ENCODE measurements at regions not wholly inside any gene's neighbourhood (a gene's known extent, or its start where the extent isn't known, plus 50 kb on each side); places are given as distances from the start of the nearest gene placed in this dataset.

DNA sequence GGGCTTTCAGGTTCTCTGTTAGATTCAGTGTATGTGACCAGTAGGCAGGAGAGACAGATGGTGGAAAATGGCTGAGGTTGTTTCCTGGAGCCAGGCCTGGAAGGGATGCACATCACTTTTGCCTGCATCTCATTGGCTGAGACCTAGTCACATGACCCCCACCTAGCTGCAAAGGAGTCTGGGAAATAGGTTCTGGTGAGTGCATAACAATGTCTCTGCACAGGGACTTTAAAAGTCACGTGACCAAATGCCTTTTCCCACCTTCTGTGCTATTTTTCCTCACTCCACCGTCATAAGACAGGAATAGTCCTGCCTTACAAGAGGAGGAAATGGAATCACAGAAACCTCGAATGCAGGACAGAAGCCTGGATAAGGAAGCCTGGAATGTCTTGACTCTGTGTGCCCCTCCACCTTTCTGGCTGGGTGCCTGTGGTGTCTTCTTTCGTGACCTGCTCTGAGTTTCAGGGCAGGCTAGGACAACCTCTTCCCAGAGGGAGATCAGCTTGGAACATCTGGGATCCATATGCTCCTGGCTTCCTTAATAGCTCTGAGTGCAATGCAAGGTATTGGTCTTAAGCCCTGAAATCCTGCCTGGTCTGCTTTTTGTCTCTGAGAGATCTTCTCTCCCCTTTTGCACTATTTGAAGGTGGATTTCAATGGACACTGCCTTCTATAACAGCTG, 139.9 kb upstream of the ZNF438 start:
- POLR2A ChIA-PET = no interaction called here
- DNase-seq = no peak
- H3K4me1 ChIP-seq (ENCODE audit: control insufficient read depth in 1 of 2, insufficient read depth in 2 of 2, low read depth in 1 of 2, low read length in 1 of 2) = peaks cover 0 to 9% of the 10 kb centered on the region in 2 experiments; a peak in 1 of 4 replicates

DNA sequence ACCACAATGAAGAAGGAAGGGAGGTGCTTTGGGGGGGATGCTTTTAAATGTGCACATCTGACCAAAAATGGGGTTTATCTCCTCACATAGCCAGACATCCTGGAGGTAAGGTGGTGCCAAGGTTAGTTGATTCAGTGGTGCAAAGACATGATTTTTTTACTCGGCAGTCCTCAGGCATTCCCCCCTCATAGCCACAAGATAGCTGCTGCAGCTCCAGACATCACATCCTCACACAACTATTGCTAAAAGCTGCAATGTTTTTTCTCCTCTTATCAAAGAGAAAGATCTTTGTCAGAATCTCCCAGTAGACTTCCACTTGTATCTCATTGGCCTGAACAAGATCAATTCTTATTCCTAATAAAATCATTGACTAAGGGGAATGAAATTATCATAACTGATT, 141.3 kb upstream of the ZNF438 start:
- H3K4me1 ChIP-seq (ENCODE audit: control insufficient read depth in 1 of 2, insufficient read depth in 2 of 2, low read depth in 1 of 2, low read length in 1 of 2) = peaks cover 0 to 9% of the 10 kb centered on the region in 2 experiments; a peak in 1 of 4 replicates
- no peaks in the 10 kb centered on the region for H3K9me2 ChIP-seq
- no peak overlapping the region for H2AFZ ChIP-seq (ENCODE audit: low read depth)
- H3K79me2 ChIP-seq (ENCODE audit: insufficient read depth) = no peaks in the 10 kb centered on the region
- H3K9me3 ChIP-seq = 0 out of 2 replicates have a peak, but pooled peaks cover 3% of the 10 kb centered on the region
- no peaks in the 10 kb centered on the region for H4K20me1 ChIP-seq (ENCODE audit: insufficient read depth)
- TF ChIP-seq POLR2AphosphoS5 (IDR thresholded peaks at IDR 0.05; ENCODE audit: low read depth, low read length) (no peak), SIN3A (IDR thresholded peaks at IDR 0.05; ENCODE audit: borderline replicate concordance, low read depth, low read length) (no peak)
- no peak overlapping the region for H3K4me2 ChIP-seq
- ChIA-PET POLR2A (no interaction called here), CTCF (no interaction called here)
- no peak overlapping the region for H3K27ac ChIP-seq (ENCODE audit: low read depth in 2 of 2, low read length in 1 of 2)
- DNase-seq = no peak
- no peaks in the 10 kb centered on the region for H3K36me3 ChIP-seq (replicated peaks in 1 of 2; ENCODE audit: control insufficient read depth in 1 of 2, insufficient read depth in 2 of 2, low read length in 1 of 2)
- 100% methylated on average over 1 of the region's 1 CpG for WGBS (ENCODE audit: low lambda C conversion rate)
- H3K27me3 ChIP-seq (ENCODE audit: insufficient read depth) = no peaks in the 10 kb centered on the region
- no peaks in the 10 kb centered on the region for H3F3A ChIP-seq (replicated peaks; ENCODE audit: insufficient read depth)
- H3K9ac ChIP-seq = no peak overlapping the region
- no peak overlapping the region for H3K4me3 ChIP-seq (ENCODE audit: low read depth in 2 of 2, low read length in 1 of 2)

More for the DNA sequence above, 139.9 kb upstream of the ZNF438 start:
- no peaks in the 10 kb centered on the region for H3F3A ChIP-seq (replicated peaks; ENCODE audit: insufficient read depth)
- no peak overlapping the region for H3K4me2 ChIP-seq
- no peak overlapping the region for H2AFZ ChIP-seq (ENCODE audit: low read depth)
- H4K20me1 ChIP-seq (ENCODE audit: insufficient read depth) = no peaks in the 10 kb centered on the region
- no peaks in the 10 kb centered on the region for H3K79me2 ChIP-seq (ENCODE audit: insufficient read depth)
- H3K9me2 ChIP-seq = no peaks in the 10 kb centered on the region
- CTCF ChIA-PET = no interaction called here
- H3K27me3 ChIP-seq (ENCODE audit: insufficient read depth) = no peaks in the 10 kb centered on the region
- H3K4me3 ChIP-seq (ENCODE audit: low read depth in 2 of 2, low read length in 1 of 2) = no peak overlapping the region
- no peak overlapping the region for H3K9ac ChIP-seq
- no peaks in the 10 kb centered on the region for H3K36me3 ChIP-seq (replicated peaks in 1 of 2; ENCODE audit: control insufficient read depth in 1 of 2, insufficient read depth in 2 of 2, low read length in 1 of 2)
- peak overlapping the region in 1 of 2 experiments; percentile 55; a peak in 2 of 4 replicates for H3K27ac ChIP-seq (ENCODE audit: low read depth in 2 of 2, low read length in 1 of 2)
- 0 out of 2 replicates have a peak, but pooled peaks cover 3% of the 10 kb centered on the region for H3K9me3 ChIP-seq
- TF ChIP-seq, protein P1, sequence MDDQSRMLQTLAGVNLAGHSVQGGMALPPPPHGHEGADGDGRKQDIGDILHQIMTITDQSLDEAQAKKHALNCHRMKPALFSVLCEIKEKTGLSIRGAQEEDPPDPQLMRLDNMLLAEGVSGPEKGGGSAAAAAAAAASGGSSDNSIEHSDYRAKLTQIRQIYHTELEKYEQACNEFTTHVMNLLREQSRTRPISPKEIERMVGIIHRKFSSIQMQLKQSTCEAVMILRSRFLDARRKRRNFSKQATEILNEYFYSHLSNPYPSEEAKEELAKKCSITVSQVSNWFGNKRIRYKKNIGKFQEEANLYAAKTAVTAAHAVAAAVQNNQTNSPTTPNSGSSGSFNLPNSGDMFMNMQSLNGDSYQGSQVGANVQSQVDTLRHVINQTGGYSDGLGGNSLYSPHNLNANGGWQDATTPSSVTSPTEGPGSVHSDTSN (IDR thresholded peaks at IDR 0.05) = peak; percentile 15; the same call in 1 of the 2 replicates
- TF ChIP-seq TCF12 (IDR thresholded peaks at IDR 0.05) (peak; percentile 86), CHD2 (IDR thresholded peaks at IDR 0.05; ENCODE audit: low read length, partially characterized antibody) (peak; percentile 17), FOSL2 (IDR thresholded peaks at IDR 0.05; ENCODE audit: borderline replicate concordance, low read depth) (no peak)
- TF ChIP-seq, protein P2, sequence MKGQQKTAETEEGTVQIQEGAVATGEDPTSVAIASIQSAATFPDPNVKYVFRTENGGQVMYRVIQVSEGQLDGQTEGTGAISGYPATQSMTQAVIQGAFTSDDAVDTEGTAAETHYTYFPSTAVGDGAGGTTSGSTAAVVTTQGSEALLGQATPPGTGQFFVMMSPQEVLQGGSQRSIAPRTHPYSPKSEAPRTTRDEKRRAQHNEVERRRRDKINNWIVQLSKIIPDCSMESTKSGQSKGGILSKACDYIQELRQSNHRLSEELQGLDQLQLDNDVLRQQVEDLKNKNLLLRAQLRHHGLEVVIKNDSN (IDR thresholded peaks at IDR 0.05; ENCODE audit: borderline replicate concordance, low read depth) = no peak
- 35% methylated on average over 4 of the region's 4 CpGs for WGBS (ENCODE audit: low lambda C conversion rate)

DNA sequence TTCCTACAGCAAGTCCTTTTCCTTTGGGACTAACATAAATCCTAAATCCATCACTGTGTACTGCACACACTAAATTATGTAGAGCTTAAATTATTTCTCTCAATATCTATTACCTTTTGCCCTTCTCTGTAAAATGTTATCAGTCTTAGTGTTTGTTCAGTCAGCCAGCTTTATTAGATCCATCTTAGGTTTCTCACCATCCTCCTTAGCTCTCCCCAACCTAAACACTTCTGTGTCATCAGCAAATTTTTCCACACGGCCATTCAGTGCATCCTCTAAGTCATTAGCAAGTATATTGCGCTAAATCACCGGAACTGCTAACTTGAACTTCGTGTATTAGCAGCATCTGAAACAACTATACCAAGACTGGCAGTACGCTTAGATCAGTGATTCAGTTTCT, 142.1 kb upstream of the ZNF438 start:
- Histone ChIP-seq H3K27ac (ENCODE audit: low read depth in 2 of 2, low read length in 1 of 2) (no peak overlapping the region), H3K9ac (no peak overlapping the region), H3F3A (replicated peaks; ENCODE audit: insufficient read depth) (no peaks in the 10 kb centered on the region), H3K9me3 (0 out of 2 replicates have a peak, but pooled peaks cover 3% of the 10 kb centered on the region), H3K79me2 (ENCODE audit: insufficient read depth) (no peaks in the 10 kb centered on the region), H4K20me1 (ENCODE audit: insufficient read depth) (no peaks in the 10 kb centered on the region), H3K9me2 (no peaks in the 10 kb centered on the region), H2AFZ (ENCODE audit: low read depth) (no peak overlapping the region), H3K27me3 (ENCODE audit: insufficient read depth) (no peaks in the 10 kb centered on the region), H3K4me1 (ENCODE audit: control insufficient read depth in 1 of 2, insufficient read depth in 2 of 2, low read depth in 1 of 2, low read length in 1 of 2) (peaks cover 0 to 9% of the 10 kb centered on the region in 2 experiments; a peak in 2 of 4 replicates), H3K4me2 (no peak overlapping the region), H3K4me3 (ENCODE audit: low read depth in 2 of 2, low read length in 1 of 2) (no peak overlapping the region), H3K36me3 (replicated peaks in 1 of 2; ENCODE audit: control insufficient read depth in 1 of 2, insufficient read depth in 2 of 2, low read length in 1 of 2) (no peaks in the 10 kb centered on the region)
- TF ChIP-seq, protein P3, sequence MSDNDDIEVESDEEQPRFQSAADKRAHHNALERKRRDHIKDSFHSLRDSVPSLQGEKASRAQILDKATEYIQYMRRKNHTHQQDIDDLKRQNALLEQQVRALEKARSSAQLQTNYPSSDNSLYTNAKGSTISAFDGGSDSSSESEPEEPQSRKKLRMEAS (IDR thresholded peaks at IDR 0.05; ENCODE audit: low read depth) = no peak
- no peak for TF ChIP-seq YY1 (IDR thresholded peaks at IDR 0.05; ENCODE audit: low read depth)
- no peak for DNase-seq
- 84% methylated on average over 5 of the region's 5 CpGs for WGBS (ENCODE audit: low lambda C conversion rate)
- ChIA-PET CTCF (interaction anchor here (0.6 to 1.0 kb wide), 2 partner anchors 13 to 22 kb away, joined by 3 read pairs; no protein-coding TSS in a partner anchor), POLR2A (no interaction called here)
